ENCODE measurements at regions not wholly inside any gene's neighbourhood (a gene's known extent, or its start where the extent isn't known, plus 50 kb on each side); places are given as distances from the start of the nearest gene placed in this dataset.
"Not testable (repeated sequence)": the region's sequence is repeated elsewhere in the genome, so short reads cannot be mapped to it uniquely, and the experiment has no call there.

- H3K4me3 ChIP-seq (ENCODE audit: low read depth, low read length): no peak overlapping the region
- no peaks in the 10 kb centered on the region for H3K27me3 ChIP-seq (ENCODE audit: control insufficient read depth, insufficient read depth, low read length)
- no peaks in the 10 kb centered on the region for H3K36me3 ChIP-seq (ENCODE audit: control insufficient read depth, insufficient read depth, low read length)
- DNase-seq (ENCODE audit: low read depth): no peak
- TF ChIP-seq CTCF (IDR thresholded peaks at IDR 0.05; ENCODE audit: insufficient read depth, low read length, poor library complexity, severe bottlenecking): no peak
These were observed 257.5 kb downstream of the MID1IP1 start for GRCh38 chrX:39058724-39059123.

- no peak for TF ChIP-seq CTCF (IDR thresholded peaks at IDR 0.05; ENCODE audit: insufficient read depth, low read length, poor library complexity, severe bottlenecking)
- Histone ChIP-seq H3K36me3 (ENCODE audit: control insufficient read depth, insufficient read depth, low read length) (no peaks in the 10 kb centered on the region), H3K4me3 (ENCODE audit: low read depth, low read length) (no peak overlapping the region), H3K27me3 (ENCODE audit: control insufficient read depth, insufficient read depth, low read length) (no peaks in the 10 kb centered on the region)
- DNase-seq (ENCODE audit: low read depth): no peak
These were observed 258.6 kb downstream of the MID1IP1 start for GRCh38 chrX:39059866-39060265.

- no peak for TF ChIP-seq CTCF (IDR thresholded peaks at IDR 0.05; ENCODE audit: insufficient read depth, low read length, poor library complexity, severe bottlenecking)
- Histone ChIP-seq H3K4me3 (ENCODE audit: low read depth, low read length) (no peak overlapping the region), H3K36me3 (ENCODE audit: control insufficient read depth, insufficient read depth, low read length) (no peaks in the 10 kb centered on the region), H3K27me3 (ENCODE audit: control insufficient read depth, insufficient read depth, low read length) (peaks cover 6% of the 10 kb centered on the region)
- DNase-seq (ENCODE audit: low read depth): no peak
These were observed 261.8 kb downstream of the MID1IP1 start for GRCh38 chrX:39063037-39063436.

GRCh38 chrX:39063702-39064101 lies 262.4 kb downstream of the MID1IP1 start:
- TF ChIP-seq CTCF (IDR thresholded peaks at IDR 0.05; ENCODE audit: insufficient read depth, low read length, poor library complexity, severe bottlenecking): no peak
- Histone ChIP-seq H3K27me3 (ENCODE audit: control insufficient read depth, insufficient read depth, low read length) (peaks cover 6% of the 10 kb centered on the region), H3K36me3 (ENCODE audit: control insufficient read depth, insufficient read depth, low read length) (no peaks in the 10 kb centered on the region), H3K4me3 (ENCODE audit: low read depth, low read length) (no peak overlapping the region)
- DNase-seq (ENCODE audit: low read depth): no peak

GRCh38 chrX:39065051-39065871 lies 264.0 kb downstream of the MID1IP1 start:
- DNase-seq (ENCODE audit: low read depth): no peak
- H3K27me3 ChIP-seq (ENCODE audit: control insufficient read depth, insufficient read depth, low read length): peaks cover 6% of the 10 kb centered on the region
- no peaks in the 10 kb centered on the region for H3K36me3 ChIP-seq (ENCODE audit: control insufficient read depth, insufficient read depth, low read length)
- TF ChIP-seq CTCF (IDR thresholded peaks at IDR 0.05; ENCODE audit: insufficient read depth, low read length, poor library complexity, severe bottlenecking): no peak
- no peak overlapping the region for H3K4me3 ChIP-seq (ENCODE audit: low read depth, low read length)

GRCh38 chrX:39067866-39068265 lies 266.6 kb downstream of the MID1IP1 start:
- peaks cover 6% of the 10 kb centered on the region for H3K27me3 ChIP-seq (ENCODE audit: control insufficient read depth, insufficient read depth, low read length)
- no peak overlapping the region for H3K4me3 ChIP-seq (ENCODE audit: low read depth, low read length)
- no peaks in the 10 kb centered on the region for H3K36me3 ChIP-seq (ENCODE audit: control insufficient read depth, insufficient read depth, low read length)
- no peak for DNase-seq (ENCODE audit: low read depth)
- no peak for TF ChIP-seq CTCF (IDR thresholded peaks at IDR 0.05; ENCODE audit: insufficient read depth, low read length, poor library complexity, severe bottlenecking)

- not testable (repeated sequence) for H3K27me3 ChIP-seq (ENCODE audit: control insufficient read depth, insufficient read depth, low read length); H3K4me3 ChIP-seq (ENCODE audit: low read depth, low read length); DNase-seq (ENCODE audit: low read depth); H3K36me3 ChIP-seq (ENCODE audit: control insufficient read depth, insufficient read depth, low read length)
These were observed 267.4 kb downstream of the MID1IP1 start for GRCh38 chrX:39068634-39069033.
